GM19193 (cell line): ENCODE measurements at regions not wholly inside any gene's neighbourhood (a gene's known extent, or its start where the extent isn't known, plus 50 kb on each side); places are given as distances from the start of the nearest gene placed in this dataset.

ENCODE experiments used
- POLR2A ChIP-seq: IDR thresholded peaks from 4 replicates; pipeline ENCODE4 v1.6.1; 2011; ENCODE audit not compliant: insufficient read depth, insufficient read length; ENCODE audit errors: extremely low read depth

GRCh38 chr11:116445108-116446047, 327.4 kb downstream of the BUD13 start:
- no peak for TF ChIP-seq POLR2A

DNA sequence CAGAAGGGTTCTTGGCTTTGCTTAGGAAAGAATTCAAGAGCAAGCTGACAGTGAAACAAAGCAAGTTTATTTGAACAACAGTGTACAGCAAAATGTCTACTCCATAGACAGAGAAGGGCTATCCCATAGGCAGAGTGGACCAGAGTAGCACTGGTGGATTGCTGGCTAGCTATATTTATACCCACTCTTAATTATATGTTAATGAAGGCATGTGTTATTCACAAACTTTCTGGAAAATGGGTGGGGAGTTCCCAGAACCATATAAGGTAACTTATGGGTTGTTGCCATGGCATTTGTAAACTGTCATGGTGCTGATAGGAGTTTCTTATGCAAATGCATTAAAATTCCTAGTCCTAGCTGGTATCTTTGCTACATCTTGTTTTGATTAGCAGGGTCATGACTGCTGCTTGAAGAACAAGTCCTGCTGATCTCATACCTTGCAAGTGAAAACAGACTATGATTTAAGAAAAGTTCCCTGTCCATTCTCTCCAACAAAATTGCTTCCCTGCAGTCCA, 330.5 kb downstream of the BUD13 start:
- no peak for TF ChIP-seq POLR2A

- TF ChIP-seq POLR2A: no peak
Observed at GRCh38 chr11:116439361-116439677, 333.5 kb downstream of the BUD13 start.

- no peak for TF ChIP-seq POLR2A
Observed at GRCh38 chr11:116438651-116439360, 334.0 kb downstream of the BUD13 start.

GRCh38 chr11:116434986-116435385, 337.8 kb downstream of the BUD13 start:
- TF ChIP-seq POLR2A: no peak

- no peak for TF ChIP-seq POLR2A
Observed at GRCh38 chr11:116432301-116432700, 340.5 kb downstream of the BUD13 start.

- no peak for TF ChIP-seq POLR2A
Observed at GRCh38 chr11:116431842-116432241, 340.9 kb downstream of the BUD13 start.

DNA sequence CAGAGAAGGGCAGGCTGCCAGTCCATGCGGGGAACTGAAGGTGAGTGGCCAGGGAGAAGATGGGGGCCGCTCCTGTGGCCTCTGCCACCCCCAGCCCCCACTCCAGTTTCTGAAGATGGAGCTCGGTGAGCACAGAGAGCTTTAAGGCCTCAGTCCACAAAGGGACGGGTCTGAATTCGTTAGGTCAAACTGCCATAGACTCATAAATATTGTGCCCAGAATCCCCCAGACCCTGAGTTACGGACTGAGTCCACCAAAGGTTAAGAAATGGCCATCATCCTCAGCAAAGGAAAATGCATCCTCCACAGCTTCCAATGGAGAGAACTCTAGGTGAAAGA, 344.2 kb downstream of the BUD13 start:
- TF ChIP-seq POLR2A: no peak

- TF ChIP-seq POLR2A: no peak
Observed at GRCh38 chr11:116427903-116428637, 344.7 kb downstream of the BUD13 start.

- TF ChIP-seq POLR2A: no peak
Observed at GRCh38 chr11:116427337-116427902, 345.4 kb downstream of the BUD13 start.

- no peak for TF ChIP-seq POLR2A
Observed at GRCh38 chr11:116426761-116427160, 346.0 kb downstream of the BUD13 start.

GRCh38 chr11:116424615-116425261, 348.0 kb downstream of the BUD13 start:
- no peak for TF ChIP-seq POLR2A

- TF ChIP-seq POLR2A: no peak
Observed at GRCh38 chr11:116422956-116423600, 349.7 kb downstream of the BUD13 start.

- no peak for TF ChIP-seq POLR2A
Observed at GRCh38 chr11:116422556-116422955, 350.2 kb downstream of the BUD13 start.
